Fibroblast of skin of back (primary cell): ENCODE measurements at regions not wholly inside any gene's neighbourhood (a gene's known extent, or its start where the extent isn't known, plus 50 kb on each side); places are given as distances from the start of the nearest gene placed in this dataset.
A peak's percentile ranks its signal among the peaks of the same experiment; 100 is the strongest.

Source experiments
- DNase-seq: peaks from one replicate; pipeline ENCODE4 v3.0.0-alpha.2; 2013

DNA sequence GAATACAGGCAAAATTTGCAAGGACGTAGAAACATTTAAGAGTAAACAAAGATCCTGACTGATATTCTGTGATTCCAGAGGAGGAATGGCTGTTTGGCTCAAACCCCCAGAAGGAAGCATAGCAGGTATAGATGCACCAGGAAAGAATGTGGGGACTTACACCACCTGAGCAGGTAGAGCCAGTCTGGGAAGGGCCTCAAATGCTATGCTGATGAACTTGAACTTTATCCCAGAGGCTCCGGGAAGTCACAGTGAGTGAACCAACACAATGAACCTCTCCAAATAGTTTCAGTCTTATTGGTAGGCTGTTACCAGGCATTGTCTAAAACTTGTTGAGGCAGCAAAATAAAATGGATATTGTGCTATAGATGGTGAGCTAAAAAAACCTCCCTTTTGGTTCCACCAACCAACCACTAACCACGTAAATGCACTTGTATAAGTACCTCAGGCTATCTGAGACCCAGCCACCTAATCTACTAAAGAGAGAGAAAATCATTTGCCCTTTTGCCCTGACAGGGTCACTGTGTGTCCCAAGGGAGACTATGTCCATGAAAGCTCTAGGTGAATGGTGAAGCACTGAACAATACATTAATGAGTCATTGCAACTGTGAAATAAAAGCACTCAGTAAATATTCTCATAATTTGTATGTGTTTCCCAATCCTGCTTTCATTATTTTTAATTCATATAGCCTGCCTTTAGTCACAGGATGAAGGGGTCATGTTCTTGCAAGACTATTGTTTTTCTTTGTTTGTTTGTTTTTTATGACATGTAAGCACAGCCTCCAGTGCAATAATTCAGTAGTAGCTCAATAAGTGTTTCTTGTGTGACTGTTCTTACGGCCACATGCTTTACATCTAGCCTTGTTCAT, 911.6 kb downstream of the EPHA4 start:
- DNase-seq = no peak

DNA sequence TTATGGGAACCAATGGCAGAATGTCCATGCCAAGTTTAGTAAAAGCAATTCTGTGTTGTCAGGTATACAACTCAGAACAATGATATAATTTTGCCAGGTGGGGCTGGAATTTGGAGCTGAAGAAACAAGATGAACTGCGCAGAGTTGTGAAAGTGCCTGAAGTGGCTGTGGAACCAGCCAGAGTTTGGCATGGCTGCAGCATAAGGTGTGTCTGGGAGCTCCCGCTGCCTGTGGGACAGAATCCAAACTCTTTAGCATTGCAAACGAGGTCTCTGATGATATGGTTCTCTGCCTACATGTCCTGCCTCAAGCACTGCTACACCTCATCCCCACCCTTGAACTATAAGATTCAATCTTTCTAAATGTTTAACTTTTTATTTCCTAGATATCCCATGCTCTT, 909.7 kb downstream of the EPHA4 start:
- no peak for DNase-seq

DNA sequence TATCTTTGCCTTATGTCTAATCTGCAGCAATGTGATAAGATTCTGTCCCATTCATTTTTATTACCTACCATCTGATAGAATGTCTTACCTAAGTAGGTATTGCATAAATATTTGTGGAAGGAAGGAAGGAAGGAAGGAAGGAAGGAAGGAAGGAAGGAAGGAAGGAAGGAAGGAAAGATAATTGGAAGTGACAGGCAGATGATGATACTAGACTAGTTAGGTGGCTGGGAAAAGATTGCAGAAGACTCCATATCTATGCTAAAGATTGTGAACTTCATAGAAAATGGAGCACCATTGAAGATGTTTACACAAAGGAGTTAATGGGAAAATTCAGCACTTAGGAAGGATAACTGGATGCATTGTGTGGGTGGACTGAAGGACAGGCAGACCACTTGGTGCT, 909.0 kb downstream of the EPHA4 start:
- no peak for DNase-seq

DNA sequence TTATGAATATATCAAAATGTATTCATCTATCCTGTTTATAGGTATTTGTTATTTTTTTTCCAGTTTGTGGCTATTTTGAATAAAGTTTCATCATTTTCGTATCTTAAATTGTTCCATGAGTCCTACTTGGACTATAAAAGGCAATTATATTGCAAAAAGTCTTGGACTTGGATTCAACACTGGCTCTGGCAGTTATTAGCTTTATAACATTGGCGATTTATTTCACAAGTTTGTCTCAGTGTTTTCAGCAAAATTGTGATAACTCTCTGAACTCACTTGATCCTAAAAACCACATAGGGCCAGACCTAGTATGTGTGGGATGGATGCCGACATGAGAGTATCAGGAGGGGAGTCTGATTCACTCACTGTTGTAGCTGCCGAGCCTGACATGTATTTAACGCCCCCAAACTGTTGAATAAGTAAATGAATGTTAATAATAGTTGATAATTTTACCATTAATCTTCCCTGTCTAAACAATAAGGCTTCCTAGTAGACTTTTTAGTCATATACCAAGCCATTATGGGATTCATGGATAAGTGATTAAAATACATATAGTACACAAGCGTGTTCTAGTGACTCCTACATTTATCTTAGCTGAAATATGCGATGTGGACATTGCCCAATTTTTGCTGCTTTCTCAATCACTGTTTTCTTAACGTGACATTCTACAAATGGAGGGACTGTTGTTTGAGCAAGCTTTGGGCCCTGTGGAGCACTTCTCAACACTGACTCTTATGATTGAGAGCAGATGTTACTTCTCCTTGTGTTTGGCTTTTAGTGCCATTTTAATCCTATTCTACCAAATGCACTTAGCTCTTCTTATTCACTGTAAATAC, 907.6 kb downstream of the EPHA4 start:
- DNase-seq = no peak

DNA sequence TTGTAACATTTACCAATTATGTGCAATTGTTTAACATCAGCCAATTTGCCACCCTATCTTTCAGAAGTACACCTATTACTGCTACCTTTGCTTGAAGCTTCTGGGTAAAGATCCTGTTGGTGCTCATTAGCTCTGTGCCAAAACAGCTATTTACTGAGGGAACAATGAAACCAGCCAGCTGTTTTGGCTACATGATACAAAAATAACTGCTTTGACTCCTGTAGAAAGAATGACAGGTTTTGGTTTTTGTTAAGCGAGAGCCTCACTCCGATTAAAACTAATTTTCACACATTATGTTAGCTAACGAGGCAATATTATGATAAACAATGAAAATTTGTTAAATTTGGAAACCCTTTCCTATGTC, 907.0 kb downstream of the EPHA4 start:
- DNase-seq = no peak

DNA sequence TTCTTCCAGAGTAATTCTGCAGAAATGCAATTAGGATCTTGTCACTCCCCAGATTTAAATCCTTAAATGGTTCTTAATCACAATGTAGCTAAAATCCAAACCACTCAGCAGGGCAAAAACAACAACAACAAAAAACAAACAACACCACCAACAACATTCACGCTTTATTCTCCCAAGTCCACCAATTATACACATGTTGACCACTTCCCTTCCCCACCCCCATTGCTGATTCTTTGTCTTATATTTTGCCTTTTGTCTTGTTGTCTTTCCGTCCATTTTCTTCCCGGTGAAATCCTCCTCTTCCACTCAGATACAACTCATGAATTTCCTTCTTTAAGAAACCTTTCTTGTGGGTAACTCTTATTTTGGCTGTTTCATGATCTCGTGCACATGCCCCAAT, 902.8 kb downstream of the EPHA4 start:
- DNase-seq = no peak

DNA sequence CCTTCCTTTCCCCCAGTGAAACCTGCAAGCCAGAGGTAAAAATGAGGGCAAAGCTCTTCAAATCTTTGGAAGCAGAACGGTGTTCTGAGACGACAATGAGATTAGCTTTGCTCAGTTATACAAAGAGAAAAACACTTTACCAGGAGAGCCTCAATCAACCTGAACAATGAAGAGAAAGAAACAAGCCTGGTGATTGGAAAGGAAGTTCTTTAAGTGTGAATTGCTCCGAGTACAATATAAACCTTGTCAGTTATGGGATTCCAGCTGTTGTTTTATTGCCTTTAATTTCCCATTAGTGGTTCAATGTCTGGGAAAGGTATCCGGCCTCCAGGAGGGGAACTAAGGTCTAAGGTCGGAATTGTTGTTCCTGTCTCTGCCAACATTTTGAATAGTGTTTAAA, 901.6 kb downstream of the EPHA4 start:
- DNase-seq = no peak

DNA sequence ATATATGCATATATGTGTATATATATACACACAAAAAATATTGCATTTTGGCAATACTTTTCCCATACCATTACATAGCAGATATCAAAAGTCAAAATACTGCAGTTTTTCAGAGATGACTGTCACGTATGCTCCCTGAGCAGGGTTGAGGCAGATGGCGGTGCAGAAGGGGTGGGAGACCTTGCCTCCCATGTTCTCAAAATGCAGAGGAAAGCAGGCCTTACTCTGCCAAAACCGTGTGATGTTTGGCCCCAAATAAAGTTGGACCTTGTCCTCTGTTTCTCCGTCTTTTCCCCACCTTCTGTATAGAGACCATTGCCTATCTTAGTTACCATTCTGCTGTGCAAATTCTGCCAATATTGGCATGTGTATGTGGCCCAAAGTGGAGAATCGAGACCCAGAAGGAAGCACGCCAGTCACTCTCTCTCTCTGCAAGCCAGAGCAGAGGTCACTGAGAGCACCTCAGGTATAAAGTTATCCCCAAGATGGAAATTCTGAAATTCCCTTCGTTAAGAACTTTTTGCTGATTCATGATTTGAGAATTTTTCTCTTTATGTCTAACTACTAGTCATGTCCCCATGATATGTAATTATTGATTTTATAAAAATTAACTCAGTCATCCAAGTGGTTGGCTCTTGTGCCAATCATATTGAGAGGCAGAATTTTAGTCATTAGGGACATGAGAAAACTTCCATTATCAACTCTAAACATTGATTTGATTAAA, 898.8 kb downstream of the EPHA4 start:
- DNase-seq = no peak

DNA sequence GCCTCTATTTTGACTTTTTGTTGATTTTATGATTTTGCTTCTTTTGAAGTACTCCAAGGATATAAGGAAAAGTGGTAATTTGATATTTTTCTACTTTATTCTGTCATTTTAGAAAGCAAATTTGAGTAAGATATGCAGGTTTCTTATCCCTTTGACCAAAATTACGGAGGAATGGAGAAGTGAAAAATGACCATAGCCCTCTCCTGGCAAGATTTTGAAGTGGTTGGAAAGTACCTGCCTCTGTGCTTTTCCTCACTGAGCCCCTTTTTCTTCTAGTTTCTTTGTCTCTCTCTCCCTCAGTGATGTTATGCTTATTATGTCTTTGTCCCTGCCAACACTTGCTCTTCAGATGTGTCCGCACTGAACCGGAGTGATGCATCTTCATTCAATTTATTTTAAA, 898.1 kb downstream of the EPHA4 start:
- no peak for DNase-seq

DNA sequence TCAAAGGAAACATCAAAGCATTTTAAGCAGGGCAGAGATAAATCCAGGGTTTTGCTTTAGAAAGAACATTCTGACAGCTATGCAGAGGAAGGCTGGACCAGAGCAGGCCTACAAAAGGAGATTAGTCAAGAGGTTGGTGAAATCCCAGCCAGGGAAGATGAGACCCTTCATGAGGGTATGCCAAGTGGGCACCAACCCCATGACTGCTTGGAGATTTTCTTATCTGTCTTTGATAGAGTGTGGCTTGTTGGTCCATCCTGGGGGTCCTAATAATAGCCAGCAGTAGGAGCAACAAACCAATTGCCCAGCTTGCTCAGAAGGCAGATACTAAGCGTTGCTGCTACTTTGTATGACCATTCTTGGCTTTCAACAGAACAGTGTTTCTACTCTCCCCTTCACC, 895.4 kb downstream of the EPHA4 start:
- DNase-seq = no peak

DNA sequence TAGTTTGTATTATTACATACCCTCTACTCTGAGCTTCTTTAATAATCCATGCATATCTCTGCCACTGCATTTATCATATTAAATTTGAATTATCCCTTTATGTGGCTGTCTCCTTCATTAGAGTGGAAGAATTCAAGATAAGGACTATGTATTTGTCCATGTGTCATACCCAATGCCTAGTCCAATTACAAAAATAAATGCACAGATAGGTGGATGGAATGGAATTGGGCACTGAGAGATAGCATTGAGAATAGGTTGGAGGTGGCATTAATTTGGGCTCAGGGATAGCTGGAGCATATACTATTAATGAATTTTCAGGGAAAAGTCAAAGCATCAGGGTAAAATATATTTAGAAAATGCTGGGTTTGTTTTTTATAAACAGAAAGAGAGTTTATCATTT, 893.2 kb downstream of the EPHA4 start:
- no peak for DNase-seq

DNA sequence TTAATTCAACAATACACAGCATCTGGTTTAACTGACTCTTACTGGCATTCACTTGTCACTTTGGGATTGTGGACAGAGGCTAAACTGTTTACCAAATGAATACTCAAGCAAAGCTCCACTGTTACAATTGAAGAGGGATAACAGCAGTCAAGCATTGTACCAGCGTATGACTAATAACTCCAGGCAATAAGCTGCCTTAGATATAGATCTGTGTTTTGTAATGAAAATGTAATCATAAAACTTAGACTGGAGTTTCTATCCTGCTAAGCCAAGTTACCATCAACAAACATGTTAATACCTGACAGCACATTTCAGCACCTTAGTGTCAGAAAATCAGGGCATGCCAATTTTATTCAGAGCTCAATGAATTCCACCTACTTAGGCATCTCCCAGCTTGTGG, 889.5 kb downstream of the EPHA4 start:
- DNase-seq = no peak

DNA sequence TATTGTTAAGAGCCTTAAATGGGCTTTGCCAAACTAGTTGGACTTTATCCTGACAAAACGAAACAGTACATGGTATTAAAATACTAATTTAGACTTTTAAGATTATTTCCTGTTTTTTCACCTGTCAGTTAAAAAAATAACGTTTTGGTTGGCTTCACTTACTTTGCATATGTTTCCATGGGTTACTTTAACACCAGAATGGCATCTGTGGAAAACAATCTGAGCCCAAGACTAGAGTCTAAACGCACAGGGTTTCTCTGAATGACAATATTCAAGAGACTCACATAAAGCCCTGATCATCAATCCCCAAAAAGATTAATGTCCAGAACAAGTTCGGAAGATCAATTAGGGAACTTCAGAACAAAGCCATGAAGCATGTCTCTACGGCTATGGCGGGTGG, 888.0 kb downstream of the EPHA4 start:
- DNase-seq = no peak

DNA sequence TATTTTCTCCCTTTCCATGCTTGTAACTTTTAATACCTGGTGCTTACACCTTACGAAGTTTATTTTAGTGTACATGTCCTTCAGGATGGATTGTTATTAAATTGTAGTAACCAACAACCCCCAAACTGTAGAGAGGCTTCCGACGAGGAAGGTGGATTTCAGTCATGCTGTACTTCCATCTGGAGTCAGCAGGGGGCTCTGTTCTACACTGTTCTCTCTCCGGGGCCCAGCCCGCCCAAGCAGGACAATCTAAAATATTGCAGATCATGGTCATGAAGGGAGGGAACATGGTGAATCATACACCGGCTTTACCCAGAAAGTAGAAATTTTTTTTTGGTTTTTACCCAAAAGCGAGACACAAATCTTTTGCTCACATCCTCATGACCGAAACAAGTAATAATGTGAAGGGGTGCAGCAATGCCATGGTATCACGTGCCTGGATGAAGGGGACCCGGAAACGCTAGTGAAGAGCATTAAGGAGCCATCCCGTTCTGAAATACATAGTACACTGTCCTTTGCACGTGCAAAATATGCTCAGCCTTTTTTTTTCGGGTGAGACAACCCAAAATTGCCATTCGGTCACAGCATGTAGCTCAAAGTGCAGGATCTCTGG, 884.8 kb downstream of the EPHA4 start:
- peak; percentile 60 for DNase-seq

DNA sequence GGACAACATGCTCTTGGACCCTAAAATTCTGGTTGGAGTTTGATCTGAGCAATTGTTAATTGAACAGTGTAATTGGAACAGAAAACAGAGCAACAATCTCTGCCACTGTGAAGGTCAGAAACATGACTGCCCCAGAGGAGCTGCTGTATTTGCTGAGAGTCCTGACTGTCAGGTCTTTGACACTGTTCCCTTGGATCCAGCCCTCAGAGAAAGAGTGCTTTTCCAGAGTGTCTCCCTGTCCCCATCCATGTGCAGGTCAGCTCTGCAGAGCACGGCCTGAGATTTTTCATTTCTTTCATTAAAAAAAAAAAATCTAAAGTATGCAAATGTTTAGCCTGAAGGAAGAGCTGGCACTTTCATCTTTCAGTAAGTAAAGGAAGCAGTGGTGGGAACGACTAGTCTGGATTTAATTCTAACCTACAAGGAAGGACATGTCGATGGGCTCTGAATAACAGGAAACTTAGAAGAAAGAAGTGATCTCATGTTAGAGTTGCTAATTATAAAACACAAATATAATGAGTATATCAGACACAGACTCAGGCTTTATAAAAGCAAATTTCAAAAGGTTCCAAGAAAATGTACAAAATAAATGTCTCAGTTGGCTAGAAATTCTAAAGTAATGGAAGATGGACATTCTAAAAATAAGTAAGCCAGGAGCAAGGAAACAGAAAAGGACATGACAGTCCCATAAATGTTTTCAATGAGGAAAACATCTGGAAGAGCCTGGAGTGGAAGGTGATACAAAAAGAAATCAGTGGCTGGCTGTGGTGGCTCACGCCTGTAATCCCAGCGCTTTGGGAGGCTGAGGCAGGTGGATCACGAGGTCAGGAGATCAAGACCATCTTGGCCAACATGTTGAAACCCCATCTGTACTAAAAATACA, 876.5 kb downstream of the EPHA4 start:
- DNase-seq = no peak

DNA sequence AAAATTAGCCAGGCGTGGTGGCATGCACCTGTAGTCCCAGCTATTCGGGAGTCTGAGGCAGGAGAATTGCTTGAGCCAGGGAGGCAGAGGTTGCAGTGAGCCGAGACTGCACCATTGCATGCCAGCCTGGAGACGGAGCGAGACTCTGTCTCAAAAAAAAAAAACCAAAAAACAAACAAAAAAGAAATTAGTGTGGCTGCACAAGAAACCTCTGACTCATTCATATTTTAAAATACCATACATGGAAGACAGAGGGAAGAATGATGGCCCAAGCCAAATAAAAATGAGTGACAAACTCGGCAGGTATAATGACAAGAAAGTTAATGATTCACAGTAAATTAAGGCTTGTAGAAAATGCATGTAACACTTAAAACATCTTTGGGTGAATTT, 875.8 kb downstream of the EPHA4 start:
- DNase-seq = no peak

DNA sequence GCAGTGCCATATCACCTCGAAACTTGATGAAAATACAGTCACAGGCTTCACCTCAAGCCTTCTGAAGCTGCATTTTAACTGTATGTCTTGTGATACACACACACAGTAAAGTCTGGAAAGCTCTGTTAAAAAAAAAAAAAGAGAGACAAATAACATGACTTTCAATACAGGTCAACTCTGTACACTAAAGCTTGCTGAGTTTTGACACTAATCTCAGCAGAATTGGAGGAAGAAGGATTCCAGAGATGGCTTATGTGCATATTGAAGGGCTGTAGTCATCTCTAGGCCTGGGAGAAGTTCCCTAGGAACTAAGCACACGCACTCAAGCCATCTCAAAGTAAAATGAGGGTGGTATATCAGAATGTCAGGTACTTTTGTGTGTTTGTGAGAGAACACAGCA, 875.1 kb downstream of the EPHA4 start:
- no peak for DNase-seq

DNA sequence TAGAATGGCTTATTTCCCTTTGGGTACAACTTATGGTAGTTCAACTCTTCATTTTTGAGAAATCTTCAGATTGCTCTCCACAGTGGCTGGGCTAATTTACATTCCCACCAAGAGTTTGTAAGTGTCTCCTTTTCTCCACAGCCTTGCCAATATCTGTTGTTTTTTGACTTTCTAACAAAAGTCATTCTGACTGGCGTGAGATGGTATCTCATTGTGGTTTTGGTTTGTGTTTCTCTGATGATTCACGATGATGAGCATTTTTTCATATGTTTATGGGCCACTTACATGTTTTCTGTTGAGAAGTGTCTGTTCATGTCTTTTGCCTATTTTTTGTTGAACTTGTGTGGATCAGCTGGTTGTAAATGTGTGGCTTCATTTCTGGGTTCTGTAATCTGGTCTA, 871.0 kb downstream of the EPHA4 start:
- DNase-seq = peak; percentile 9

DNA sequence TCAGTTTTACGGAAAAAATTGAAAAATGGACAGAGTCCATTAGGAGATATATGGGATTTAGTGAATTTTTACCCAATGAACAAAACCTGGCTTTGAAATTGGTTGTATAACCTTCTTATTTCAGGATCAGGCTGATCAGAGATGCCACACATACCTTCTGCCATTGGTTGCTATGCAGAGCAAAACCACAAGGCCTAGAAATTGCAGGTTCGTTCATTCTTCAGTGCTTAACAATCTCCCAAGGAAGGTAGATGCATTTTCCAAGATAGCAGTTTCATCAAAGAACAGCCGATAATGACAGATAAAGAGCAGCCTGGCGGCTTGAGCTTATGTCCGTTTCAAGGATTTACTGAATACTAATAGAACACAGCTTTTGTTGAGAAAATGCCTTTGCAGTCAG, 868.8 kb downstream of the EPHA4 start:
- no peak for DNase-seq

DNA sequence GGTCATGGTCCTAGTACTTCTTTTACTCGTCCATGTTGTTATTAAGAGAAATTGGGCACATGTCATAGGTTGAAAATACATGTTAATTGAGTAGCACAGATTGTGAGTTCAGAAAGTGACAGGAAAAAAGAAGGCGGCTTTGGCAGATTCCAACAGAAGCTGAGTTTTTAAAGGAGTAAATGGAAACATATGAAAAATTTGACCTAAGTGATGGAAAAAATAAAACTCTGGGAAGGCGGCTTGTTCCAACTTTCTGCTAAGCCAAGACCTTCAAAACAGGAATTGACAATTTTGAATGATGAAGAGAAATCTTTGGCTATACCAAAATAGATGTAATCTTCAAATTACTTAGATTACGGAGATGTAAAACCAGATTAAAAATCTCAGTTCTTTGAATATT, 868.0 kb downstream of the EPHA4 start:
- no peak for DNase-seq

DNA sequence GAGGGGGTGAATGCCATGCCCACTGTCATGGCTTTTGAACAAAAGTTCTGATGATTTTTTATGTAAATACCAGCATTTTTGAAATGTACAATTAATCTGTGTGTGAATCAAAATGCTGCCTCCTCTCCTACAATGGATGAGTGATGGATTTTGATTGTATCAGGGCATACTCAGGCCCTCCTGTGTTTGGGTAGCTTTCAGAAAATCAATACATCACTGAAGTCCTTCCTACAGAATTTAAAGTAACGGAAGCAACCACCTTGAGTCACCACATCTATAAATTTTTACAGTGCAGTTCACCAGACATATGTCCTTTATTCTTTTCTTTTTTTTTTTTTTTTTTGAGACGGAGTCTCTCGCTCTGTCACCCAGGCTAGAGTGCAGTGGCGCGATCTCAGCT, 867.3 kb downstream of the EPHA4 start:
- no peak for DNase-seq

DNA sequence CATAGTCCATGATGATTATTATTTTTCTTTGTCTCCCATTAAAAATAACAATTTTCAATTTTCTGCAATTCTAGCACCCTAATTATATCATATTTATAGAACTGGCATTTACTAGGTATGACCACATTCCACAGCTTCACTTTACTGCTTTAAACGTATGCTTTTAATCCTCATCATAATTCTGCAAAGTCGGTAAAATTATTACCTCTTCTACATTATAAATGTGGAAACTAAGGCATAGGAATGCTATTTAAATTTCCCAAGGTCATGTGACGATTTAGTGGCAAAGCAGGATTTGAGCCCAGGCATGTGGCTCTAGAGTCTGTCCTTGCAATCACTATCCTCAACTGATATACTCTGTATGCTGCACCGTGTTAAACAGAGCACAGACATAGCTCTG, 866.4 kb downstream of the EPHA4 start:
- no peak for DNase-seq
